Daoy (cell line): ENCODE measurements at regions not wholly inside any gene's neighbourhood (a gene's known extent, or its start where the extent isn't known, plus 50 kb on each side); places are given as distances from the start of the nearest gene placed in this dataset.
"Not testable (repeated sequence)": the region's sequence is repeated elsewhere in the genome, so short reads cannot be mapped to it uniquely, and the experiment has no call there.

Source experiments
- DNase-seq: peaks from one replicate; pipeline ENCODE4 v3.0.0-alpha.2; 2015; ENCODE audit warnings: low read depth

DNA sequence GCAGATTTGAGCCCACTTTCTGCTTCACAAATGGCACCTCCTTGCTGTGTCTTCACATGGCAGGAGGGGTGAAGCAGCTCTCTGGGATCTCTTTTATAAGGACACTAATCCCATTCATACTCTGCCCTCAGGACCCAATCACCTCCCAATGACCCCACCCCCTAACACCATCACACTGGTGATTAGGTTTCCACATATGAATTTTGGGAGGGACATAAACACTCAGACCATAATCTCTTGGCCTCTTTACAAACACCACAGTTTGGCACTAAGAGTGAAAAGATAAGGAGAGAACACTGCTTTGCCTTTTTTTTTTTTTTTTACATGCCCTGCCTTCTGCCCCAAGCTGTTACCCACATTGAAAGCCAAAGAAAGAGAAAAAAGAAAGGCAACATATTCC is 166.2 kb upstream of the NFIA start:
- no peak for DNase-seq

DNA sequence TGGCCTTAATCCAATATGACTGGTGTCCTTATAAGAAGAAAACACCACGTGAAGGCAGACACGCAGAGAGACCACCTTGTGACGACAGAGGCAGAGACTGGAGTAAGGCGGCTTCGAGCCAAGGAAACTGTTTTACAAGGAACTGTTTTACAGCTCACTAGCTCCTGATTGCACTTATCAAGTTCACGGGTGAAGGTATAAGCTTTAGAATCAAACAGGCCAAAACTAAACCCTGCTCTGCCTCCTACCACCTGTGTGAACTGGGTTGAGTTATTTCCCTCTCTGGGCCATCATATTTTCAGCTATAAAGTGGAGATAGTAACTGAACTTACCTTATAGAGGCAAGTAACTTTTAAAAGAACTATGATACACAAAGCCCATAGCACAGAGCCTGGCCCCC is 166.9 kb upstream of the NFIA start:
- no peak for DNase-seq

DNA sequence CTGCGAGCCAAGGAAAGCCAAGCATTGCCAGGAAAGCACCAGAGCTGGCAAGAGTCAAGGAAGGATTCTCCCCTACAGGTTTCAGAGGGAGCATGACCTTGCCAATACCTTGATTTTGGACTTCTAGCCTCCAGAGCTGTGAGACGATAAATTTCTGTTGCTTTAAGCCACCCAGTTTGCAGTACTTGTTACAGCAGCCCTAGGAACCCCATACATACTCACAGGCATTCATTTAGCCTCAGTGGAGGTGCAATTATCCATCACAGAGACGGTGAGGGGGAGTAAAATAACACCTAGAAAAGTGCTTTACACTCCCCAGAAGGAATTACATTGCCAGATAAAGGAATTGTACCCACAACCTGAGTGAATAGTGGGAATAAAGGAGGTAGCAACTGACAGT is 167.4 kb upstream of the NFIA start:
- DNase-seq = no peak

DNA sequence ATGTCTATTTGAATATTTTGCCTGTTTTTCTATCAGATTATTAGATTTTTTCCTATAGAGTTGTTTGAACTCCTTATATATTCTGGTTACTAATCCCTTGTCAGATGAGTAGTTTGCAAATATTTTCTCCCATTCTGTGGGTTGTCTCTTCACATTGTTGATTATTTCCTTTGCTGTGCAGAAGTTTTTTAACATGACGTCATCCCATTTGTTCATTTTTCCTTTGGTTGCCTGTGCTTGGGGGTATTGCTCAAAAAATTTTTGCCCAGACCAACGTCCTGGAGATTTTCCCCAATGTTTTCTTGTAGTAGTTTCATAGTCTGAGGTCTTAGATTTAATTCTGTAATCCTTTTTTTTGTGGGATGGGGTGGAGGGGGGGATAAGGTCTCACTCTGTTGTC is 168.7 kb upstream of the NFIA start:
- not testable (repeated sequence) for DNase-seq

DNA sequence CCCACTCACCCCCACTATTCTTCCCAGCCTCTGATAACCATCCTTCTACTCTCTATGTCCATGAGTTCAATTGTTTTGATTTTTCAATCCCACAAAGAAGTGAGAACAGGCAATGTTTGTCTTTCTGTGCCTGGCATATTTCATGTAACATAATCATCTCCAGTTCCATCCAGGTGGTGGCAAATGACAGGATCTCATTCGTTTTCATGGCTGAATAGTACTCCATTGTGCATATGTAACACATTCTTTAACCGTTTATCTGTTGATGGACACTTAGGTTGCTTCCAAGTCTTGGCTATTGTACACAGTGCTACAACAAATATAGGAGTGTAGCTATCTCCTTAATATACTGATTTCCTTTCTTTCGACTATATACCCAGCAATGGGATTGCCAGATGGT is 169.3 kb upstream of the NFIA start:
- DNase-seq = no peak

DNA sequence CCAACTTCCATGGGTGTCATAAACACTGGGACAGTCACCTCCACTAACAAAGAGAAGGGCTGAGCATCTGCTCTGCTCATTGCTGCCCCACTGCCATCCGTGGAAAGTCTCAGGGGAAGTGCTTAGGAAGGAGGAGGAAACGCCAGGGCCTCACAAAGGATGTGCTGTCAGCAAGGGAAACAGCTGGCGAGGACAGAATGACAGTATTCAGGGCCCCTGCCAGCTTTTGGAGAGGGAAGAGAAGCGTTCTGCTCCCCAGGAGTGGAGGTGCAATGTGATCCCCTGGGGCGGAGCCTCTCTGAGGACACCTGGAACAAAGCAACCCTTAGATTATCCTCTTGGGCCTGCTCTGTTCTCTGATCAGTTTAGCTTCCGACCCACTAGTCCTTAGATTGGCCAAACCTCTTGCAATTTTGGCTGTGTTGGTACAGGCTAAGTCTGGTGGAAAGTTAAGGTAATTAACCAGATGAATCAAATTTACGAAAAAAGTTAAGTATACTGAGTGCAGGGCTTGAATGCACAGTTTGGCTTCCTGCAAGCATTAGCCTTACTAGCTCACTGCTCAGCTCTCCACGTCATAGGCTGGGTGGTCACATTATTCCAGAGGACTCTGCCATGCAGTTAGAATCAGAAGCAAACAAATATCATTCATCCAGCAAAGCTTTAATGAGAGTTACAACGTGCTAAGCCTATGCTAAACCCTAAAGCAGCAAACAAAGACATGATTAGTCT is 170.2 kb upstream of the NFIA start:
- no peak for DNase-seq

DNA sequence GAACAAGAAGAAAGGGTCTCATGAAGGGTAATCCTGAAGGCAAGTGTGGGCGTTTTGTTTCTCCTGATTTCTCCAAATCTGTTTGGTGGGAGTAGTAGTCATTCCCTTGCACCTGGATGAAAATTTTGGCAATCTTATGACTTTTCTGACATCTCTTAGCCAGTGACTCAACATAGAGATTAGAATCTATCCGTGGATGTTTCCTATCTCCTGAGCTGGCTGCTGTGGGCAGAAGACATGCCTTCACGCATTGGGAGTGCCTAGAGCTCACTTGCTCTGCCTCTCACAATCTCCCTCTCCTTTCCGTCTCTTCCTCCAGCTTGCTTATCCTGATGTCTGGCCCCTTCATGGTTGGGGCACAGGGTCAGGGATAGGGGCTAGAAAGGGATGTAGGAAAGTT is 174.2 kb upstream of the NFIA start:
- DNase-seq = no peak

DNA sequence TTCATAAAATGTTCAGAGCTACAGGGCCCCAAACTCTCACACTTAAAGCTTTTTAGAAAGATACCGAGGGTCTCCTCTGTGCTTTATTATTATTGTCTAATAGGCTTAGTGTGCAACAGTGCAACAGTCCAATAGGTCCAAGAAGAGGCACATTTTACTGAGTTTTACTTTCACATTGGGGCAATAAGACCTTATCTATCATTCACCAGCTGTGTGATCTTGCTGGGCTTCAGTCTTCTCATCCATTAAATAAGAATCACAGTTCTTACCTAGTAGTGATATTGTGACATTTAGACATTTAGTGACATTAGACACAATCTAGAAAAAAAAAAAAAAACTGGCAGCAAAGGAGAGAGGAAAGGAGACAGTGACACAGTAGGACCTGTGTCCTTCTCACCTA is 175.8 kb upstream of the NFIA start:
- DNase-seq = no peak

DNA sequence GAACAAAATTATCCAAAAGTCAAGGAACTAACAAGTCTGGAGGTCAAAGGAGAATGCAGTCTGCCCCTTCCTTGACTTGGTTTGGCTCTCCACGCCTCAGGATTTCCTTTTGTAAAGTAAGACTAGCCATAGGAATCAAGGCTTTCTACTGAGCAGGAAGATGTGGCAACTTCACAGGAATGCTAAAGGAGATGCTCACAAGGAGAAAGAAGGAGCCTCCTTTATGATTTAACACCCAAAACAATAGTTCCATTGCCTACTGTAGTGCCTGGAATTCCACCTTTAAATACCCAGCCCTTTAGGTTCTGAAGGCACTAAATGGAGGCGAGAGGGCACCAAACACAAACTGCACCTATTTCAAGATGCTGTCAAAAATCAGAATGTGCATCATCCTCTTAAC is 176.3 kb upstream of the NFIA start:
- DNase-seq = no peak

DNA sequence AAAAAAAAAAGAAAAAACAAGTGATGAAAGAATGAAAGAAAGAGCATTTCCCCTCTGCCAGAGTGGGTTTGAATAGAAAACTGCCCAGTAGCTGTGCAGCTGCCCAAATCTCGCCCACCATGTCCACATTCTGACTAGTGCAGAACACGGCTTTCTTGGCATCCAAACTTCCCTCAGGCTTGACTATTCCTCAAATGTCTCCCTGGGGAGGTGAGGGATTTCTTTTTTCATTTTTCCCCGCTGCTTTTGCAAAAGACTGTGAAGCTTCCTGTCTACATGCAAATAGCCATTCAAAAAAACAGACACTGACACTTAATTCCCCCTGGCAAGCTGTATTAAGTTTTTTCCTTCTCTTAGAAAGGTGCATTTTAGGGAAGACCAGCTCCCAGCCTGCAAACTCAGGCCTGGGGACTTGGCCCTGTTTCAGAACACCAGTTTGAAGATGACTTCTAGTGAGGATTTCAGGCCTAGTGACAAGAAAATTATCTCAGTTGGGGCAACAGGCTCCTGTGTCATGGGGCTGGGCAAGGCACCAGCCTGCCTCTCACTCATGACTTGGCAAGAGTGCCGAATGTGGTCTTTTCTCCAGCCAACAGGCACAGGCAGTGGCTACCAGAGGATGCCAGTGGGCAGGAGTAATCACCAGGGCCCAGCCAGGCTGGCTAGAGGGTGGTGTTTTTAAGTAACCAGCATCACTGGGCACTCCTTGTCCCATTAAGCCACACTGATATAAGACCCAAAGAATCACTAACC is 178.1 kb upstream of the NFIA start:
- peak; percentile 65 for DNase-seq

DNA sequence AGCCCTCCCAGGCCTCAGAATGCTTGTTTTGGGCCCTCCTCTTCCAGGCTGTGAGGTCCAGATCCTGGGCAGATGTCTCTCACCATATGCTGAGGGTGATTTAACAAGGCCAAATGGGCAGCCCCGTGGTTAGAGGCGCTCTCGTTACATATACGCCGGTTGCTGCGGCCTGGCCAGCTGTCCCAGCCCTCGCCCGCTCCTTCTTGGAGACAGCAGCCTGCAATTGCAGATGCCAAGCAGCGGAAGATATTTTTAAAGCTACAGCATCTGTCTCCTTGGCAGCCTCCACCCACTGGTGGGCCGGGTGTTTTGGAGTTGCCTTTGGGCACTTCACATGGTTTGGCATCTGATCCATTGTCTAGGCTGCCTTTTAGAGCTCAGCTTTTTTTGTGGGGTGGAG is 178.8 kb upstream of the NFIA start:
- no peak for DNase-seq

DNA sequence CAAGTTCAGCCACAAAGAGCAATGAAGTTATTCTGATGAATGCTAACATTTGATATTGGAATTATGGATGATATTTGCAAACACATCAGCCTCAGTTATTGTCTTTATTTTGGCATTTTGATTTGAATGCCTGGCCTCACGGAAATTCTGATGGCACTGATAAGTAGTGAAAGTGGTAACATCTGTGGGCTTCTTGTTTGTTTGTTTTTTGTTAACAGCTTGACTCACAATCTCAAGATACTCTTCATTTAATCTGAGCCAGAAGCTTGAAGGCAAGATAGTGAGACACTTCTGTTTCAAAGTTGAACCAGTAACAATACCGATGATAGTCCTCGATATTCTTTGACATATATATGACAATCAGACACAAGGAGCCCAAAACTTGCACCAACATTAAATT is 182.9 kb upstream of the NFIA start:
- DNase-seq = no peak

DNA sequence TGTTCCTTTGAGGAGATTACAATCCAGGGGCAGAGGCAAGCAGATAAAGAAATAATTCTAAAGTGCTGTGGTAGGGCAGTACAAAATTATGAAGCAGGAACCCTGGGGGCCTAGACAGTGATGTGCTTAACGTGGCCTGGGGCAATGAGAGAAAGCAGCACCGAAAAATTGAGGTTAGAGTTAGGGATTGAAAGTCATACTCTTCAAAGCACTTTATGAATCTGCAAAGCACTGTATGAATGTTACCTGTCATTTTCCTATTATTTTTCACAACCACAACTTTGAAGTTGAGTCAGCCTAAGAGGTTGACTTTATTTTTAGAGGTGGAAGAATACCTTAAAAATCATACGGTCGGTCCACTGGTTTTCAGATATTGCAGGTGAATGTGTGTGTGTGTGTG is 183.4 kb upstream of the NFIA start:
- DNase-seq = no peak

DNA sequence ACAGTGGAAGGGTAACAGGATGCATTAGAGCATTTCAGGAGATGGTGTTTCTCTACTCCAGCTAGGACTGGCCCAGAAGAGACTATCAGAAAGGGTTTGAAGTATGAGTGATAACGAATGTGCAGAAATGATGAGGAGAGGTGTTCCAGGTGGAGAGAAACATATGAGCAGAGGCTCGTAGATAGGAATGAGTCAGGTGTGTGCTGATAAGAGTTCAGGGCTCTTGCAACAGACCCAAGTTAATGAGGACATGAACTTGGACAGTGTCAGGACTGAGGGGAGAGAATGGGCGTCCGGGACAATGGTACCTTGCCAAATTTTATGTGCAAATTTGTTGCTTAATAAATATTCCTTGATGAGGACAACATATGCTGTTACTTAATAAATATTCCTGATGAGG is 183.9 kb upstream of the NFIA start:
- DNase-seq = no peak

DNA sequence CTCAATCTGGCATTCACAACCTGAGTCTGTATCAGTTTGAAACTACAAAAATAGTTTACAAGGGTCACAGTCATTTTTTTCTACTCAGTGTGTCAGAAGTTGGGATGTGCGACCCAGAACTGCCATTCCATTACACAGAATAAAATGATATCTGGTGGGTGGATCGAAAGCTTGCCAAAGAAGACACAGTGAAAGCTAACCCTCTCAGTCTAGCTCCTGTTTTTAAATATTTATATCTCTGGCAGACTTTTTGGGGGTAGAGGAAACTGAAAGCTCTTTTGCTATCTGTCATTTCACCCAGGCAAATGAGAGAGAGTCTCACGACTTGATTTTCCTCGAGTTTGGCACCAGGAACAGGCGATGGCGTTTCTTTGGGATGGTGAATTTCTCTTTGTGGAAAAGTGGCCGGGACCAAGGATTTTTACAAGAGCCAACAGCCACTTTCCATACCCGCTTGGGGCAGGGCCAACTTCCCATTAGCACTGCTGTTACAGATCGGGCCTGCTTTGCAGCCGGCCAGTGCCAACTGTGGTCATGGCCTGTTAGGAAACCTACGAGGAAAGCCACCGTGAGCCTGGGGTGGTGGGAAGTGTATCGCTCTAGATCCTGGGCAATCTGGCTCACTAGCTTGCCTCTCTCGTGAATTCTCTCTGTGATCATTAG is 185.5 kb upstream of the NFIA start:
- DNase-seq = no peak

DNA sequence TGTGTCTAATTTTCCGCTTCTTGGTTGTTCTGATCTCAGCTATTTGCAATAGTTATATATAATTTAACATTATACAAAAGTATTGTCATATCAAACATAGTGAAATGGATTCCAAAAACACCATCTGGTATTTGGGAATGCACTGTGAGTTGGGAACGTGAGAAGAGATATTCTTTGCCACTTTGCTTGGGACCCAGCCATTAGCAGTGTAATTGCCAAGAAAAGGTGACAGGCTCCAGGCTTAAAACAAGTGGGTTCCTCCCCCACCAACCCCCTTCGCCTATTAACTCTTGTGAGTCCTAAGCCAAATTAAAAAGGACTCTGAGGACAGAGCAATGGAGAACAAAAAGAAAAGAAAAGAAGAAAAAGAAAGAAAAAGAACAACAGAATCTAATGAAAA is 186.7 kb upstream of the NFIA start:
- DNase-seq = no peak

DNA sequence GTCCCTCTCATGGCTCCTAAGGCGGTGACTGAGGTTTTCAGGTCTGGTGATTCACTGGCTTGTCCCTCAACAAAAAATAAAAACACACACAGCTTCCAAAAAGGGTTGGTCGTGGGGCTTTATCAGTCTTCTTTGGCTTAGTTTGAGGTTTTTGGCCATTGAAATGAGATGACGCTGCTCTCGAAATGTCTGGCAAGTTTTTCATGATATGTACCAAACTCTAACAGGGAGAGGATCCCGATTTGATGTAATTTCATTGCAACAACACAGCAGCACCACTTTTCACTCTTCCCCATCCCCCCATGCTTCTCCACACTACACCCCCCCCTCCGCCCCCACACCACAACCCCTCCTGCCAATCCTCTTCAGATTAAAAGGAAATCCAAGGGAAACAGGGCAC is 187.1 kb upstream of the NFIA start:
- DNase-seq = no peak

DNA sequence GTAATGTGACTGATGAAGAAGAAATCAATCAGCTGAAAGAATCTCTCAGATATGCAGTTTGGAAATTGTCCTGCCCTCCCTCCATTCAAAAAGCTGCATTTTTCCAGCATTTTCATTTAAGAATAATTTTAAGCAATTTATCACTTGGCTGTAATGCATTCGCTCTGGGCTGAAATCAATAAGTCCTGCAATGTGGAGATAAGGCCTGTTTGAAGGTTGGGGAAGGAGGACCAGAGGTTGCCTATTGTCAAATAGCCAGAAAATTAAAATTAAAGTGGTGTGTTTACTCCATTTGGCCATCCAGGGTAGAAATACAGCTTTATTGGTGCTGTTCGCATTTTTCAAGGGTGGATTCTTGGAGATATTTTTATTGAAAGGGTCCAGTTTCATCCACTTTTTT is 187.6 kb upstream of the NFIA start:
- no peak for DNase-seq

DNA sequence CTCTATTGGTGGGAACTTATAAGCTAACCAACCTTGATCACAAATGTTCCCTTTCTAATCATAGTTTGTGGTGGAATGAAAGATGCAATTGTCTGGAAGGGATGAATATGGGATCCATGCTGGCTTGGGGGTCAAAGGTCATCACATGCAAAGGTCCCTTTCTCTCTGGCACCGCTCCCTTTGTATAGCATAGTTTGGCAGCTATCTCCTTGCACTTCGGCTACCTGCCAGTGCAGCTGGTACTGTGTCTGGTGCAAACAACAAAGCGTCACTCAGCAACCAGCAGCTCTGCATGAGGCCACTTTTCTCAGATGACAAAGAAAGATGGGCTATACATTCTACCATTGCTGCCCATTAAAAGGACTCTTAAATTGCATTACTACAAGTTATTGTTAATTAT is 188.2 kb upstream of the NFIA start:
- DNase-seq = no peak

DNA sequence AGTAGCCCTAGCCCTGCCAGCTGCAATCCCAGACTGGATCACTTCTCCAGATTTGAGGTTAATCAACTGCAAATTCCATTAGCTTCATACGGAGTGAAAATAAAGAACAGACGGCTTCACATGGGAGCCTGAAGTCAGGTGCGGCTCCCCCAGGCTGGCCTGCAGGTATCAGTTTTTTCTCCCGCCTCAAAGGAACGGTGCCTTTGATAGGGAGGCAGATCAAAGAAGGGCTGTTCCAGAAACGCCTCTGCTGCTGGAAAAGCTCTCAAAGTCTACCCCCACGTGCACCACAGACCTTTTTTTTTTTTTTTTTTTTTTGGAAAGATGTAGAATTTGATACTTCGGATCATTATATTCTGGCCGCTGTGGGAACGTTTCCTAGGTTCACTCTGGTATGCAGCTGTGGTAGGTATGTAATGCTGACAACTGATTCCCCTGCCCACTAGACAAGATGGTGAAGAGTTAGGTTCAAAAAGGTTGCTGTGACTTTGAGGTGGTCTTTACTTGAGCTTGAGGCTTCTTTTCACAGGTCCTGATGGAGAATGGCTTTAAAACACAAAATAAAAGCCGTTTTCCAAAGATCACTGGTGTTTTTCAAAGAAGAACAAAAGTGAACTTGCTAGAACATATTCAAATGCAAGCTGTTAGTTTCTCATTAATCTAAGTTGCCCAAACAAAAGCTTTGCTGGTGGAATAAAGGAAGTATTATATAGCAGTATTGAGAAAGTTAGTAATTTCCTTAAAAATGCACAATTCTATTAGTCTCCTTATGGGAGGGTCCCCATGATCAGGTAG is 189.0 kb upstream of the NFIA start:
- DNase-seq = no peak

DNA sequence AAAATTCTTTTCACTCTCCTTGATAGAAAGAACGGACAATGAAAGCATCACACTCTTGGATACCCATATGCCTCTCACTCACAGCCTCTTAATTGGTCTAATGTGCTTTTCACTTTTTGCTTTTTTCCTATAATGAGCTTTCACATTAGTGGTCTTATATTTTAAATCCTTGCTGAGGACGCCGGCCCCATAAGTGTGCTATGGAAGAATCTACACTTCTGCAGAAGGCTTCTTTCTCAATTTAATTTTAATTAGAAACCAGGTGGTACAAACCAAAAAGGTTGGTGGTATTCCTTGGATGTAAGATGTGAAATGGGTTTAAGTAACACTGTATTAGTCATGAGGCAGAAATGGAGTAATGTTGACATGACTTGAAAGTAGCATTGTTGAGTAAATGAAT is 190.6 kb upstream of the NFIA start:
- DNase-seq = no peak

DNA sequence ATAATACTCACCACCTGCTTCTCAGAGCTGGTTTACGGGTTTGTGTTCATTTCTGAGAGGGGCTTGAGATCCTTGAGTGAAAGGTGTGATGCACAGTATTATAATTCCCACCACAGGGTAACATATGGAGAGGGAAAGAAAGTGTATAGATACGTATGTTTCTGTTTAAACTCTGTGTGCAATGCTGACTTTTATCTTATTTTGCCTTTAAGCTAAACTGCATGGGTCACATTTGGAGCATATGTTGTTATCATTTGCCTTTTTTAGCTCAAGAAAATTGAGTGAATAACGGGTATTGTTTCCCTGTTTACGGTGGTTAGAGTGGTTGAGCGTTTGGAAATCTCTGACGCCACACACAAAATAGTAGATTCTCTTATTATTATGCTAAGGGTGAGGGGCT is 191.1 kb upstream of the NFIA start:
- DNase-seq = no peak
